Nephron progenitor cell (in vitro differentiated cells): ENCODE measurements at regions not wholly inside any gene's neighbourhood (a gene's known extent, or its start where the extent isn't known, plus 50 kb on each side); places are given as distances from the start of the nearest gene placed in this dataset.

ENCODE experiments used
- DNase-seq: peaks from one replicate; pipeline ENCODE4 v3.0.0; 2021
- H3K27ac Mint-ChIP-seq: 2 replicates; pipeline ENCODE4 v1.8.0; 2021; ENCODE audit warnings: mild to moderate bottlenecking, moderate library complexity, mixed read lengths
- H3K27me3 Mint-ChIP-seq: 2 replicates; pipeline ENCODE4 v1.8.0; 2021; ENCODE audit warnings: mild to moderate bottlenecking, low read depth, mixed read lengths; ENCODE audit not compliant: poor library complexity
- H3K36me3 Mint-ChIP-seq: 2 replicates; pipeline ENCODE4 v1.8.0; 2021; ENCODE audit warnings: low read depth, mixed read lengths
- H3K4me1 Mint-ChIP-seq: 2 replicates; pipeline ENCODE4 v1.8.0; 2021; ENCODE audit warnings: mixed read lengths
- H3K4me3 Mint-ChIP-seq: 2 replicates; pipeline ENCODE4 v1.8.0; 2021; ENCODE audit warnings: mild to moderate bottlenecking, moderate library complexity, mixed read lengths
- H3K9me3 Mint-ChIP-seq: 2 replicates; pipeline ENCODE4 v1.8.0; 2021; ENCODE audit warnings: mild to moderate bottlenecking, moderate library complexity, mixed read lengths
- CTCF ChIP-seq: fragments of 200-600 bp; sonication (generic); IDR thresholded peaks from 2 replicates; pipeline ENCODE4 v1.5.0; 2021; ENCODE audit warnings: antibody characterized with exemption

GRCh38 chr14:56887216-56887615, 76.9 kb upstream of the OTX2 start:
- Mint-ChIP-seq H3K9me3 (peaks cover 10% of the 10 kb centered on the region), H3K4me3 (peak overlapping the region; percentile 31), H3K27me3 (no peaks in the 10 kb centered on the region), H3K27ac (peak overlapping the region; percentile 94), H3K4me1 (peaks cover 36% of the 10 kb centered on the region), H3K36me3 (peaks cover 4% of the 10 kb centered on the region)
- TF ChIP-seq CTCF, result no peak
- no peak for DNase-seq

- peaks cover 10% of the 10 kb centered on the region for H3K9me3 Mint-ChIP-seq
- peak overlapping the region; percentile 54 for H3K27ac Mint-ChIP-seq
- no peaks in the 10 kb centered on the region for H3K27me3 Mint-ChIP-seq
- no peak for TF ChIP-seq CTCF
- peaks cover 4% of the 10 kb centered on the region for H3K36me3 Mint-ChIP-seq
- H3K4me3 Mint-ChIP-seq, result no peak overlapping the region
- DNase-seq, result no peak
- H3K4me1 Mint-ChIP-seq, result peaks cover 32% of the 10 kb centered on the region
Observed at GRCh38 chr14:56886471-56887062, 76.3 kb upstream of the OTX2 start.

GRCh38 chr14:56885825-56886224, 75.5 kb upstream of the OTX2 start:
- no peak for DNase-seq
- no peak overlapping the region for H3K27ac Mint-ChIP-seq
- no peak overlapping the region for H3K4me3 Mint-ChIP-seq
- no peaks in the 10 kb centered on the region for H3K27me3 Mint-ChIP-seq
- H3K36me3 Mint-ChIP-seq, result peaks cover 4% of the 10 kb centered on the region
- peaks cover 10% of the 10 kb centered on the region for H3K9me3 Mint-ChIP-seq
- no peak for TF ChIP-seq CTCF
- H3K4me1 Mint-ChIP-seq, result peaks cover 28% of the 10 kb centered on the region

GRCh38 chr14:56884617-56885016, 74.3 kb upstream of the OTX2 start:
- Mint-ChIP-seq H3K9me3 (peaks cover 10% of the 10 kb centered on the region), H3K4me3 (no peak overlapping the region), H3K4me1 (peaks cover 28% of the 10 kb centered on the region), H3K27ac (no peak overlapping the region), H3K27me3 (no peaks in the 10 kb centered on the region), H3K36me3 (peaks cover 4% of the 10 kb centered on the region)
- no peak for TF ChIP-seq CTCF
- no peak for DNase-seq

- TF ChIP-seq CTCF, result no peak
- no peaks in the 10 kb centered on the region for H3K9me3 Mint-ChIP-seq
- no peak overlapping the region for H3K27ac Mint-ChIP-seq
- H3K4me1 Mint-ChIP-seq, result peaks cover 5% of the 10 kb centered on the region
- DNase-seq, result no peak
- H3K36me3 Mint-ChIP-seq, result no peaks in the 10 kb centered on the region
- no peaks in the 10 kb centered on the region for H3K27me3 Mint-ChIP-seq
- no peak overlapping the region for H3K4me3 Mint-ChIP-seq
Observed at GRCh38 chr14:56881181-56881580, 70.9 kb upstream of the OTX2 start.

GRCh38 chr14:56878766-56879165, 68.5 kb upstream of the OTX2 start:
- Mint-ChIP-seq H3K4me3 (no peak overlapping the region), H3K27ac (no peak overlapping the region), H3K4me1 (peaks cover 5% of the 10 kb centered on the region), H3K36me3 (no peaks in the 10 kb centered on the region), H3K9me3 (no peaks in the 10 kb centered on the region), H3K27me3 (peaks cover 5% of the 10 kb centered on the region)
- no peak for DNase-seq
- no peak for TF ChIP-seq CTCF
